Kasumi-1 (cell line): ENCODE measurements at regions not wholly inside any gene's neighbourhood (a gene's known extent, or its start where the extent isn't known, plus 50 kb on each side); places are given as distances from the start of the nearest gene placed in this dataset.
"Not testable (repeated sequence)": the region's sequence is repeated elsewhere in the genome, so short reads cannot be mapped to it uniquely, and the experiment has no call there.

Experiments
- DNase-seq, 2 experiments: peaks; one replicate each; lab custom pipeline; 2025; lab: John Stamatoyannopoulos, UW

- DNase-seq: no peak
These were observed 66.1 kb downstream of the RBMX2 start for GRCh38 chrX:130467936-130468335.

GRCh38 chrX:130468395-130468923 lies 66.7 kb downstream of the RBMX2 start:
- DNase-seq: no peak

GRCh38 chrX:130482871-130483270 lies 81.1 kb downstream of the RBMX2 start:
- no peak for DNase-seq

GRCh38 chrX:130485870-130486269 lies 84.1 kb downstream of the RBMX2 start:
- DNase-seq: no peak

- DNase-seq: not testable (repeated sequence)
These were observed 93.7 kb downstream of the RBMX2 start for GRCh38 chrX:130495502-130495901.

GRCh38 chrX:130497531-130497930 lies 95.7 kb downstream of the RBMX2 start:
- no peak for DNase-seq

GRCh38 chrX:130498653-130499274 lies 97.0 kb downstream of the RBMX2 start:
- DNase-seq: no peak

GRCh38 chrX:130502016-130502570 lies 100.3 kb downstream of the RBMX2 start:
- DNase-seq: no peak

GRCh38 chrX:130504019-130504418 lies 102.2 kb downstream of the RBMX2 start:
- DNase-seq: no peak

- DNase-seq: no peak
These were observed 105.2 kb downstream of the RBMX2 start for GRCh38 chrX:130507015-130507414.

GRCh38 chrX:130512534-130512933 lies 110.7 kb downstream of the RBMX2 start:
- DNase-seq: not testable (repeated sequence)

- no peak for DNase-seq
These were observed 114.3 kb downstream of the RBMX2 start for GRCh38 chrX:130516123-130516522.

GRCh38 chrX:130523460-130524394 lies 121.9 kb downstream of the RBMX2 start:
- no peak for DNase-seq

- no peak for DNase-seq
These were observed 122.8 kb downstream of the RBMX2 start for GRCh38 chrX:130524476-130525194.

GRCh38 chrX:130529531-130529930 lies 127.7 kb downstream of the RBMX2 start:
- no peak for DNase-seq

- DNase-seq: no peak
These were observed 129.3 kb downstream of the RBMX2 start for GRCh38 chrX:130531066-130531465.

GRCh38 chrX:130539721-130540321 lies 138.0 kb downstream of the RBMX2 start:
- peak; percentile 50 to 66 for DNase-seq

- no peak for DNase-seq
These were observed 142.0 kb downstream of the RBMX2 start for GRCh38 chrX:130543603-130544325.

- DNase-seq: no peak
These were observed 144.0 kb downstream of the RBMX2 start for GRCh38 chrX:130545796-130546195.

GRCh38 chrX:130549382-130549781 lies 147.6 kb downstream of the RBMX2 start:
- DNase-seq: not testable (repeated sequence)

GRCh38 chrX:130550351-130550750 lies 148.6 kb downstream of the RBMX2 start:
- DNase-seq: no peak
